Activated CD8-positive, alpha-beta memory T cell treated with anti-CD3 and anti-CD28 coated beads, Interleukin-2, amount 50 U/mL, for 4 hours (primary cell): ENCODE measurements at regions not wholly inside any gene's neighbourhood (a gene's known extent, or its start where the extent isn't known, plus 50 kb on each side); places are given as distances from the start of the nearest gene placed in this dataset.

Experiments used
- DNase-seq: peaks from one replicate; pipeline ENCODE4 v3.0.0-alpha.2; 2020

GRCh38 chr12:132392389-132393244 is 63.2 kb upstream of the GALNT9 start:
- DNase-seq: no peak

DNA sequence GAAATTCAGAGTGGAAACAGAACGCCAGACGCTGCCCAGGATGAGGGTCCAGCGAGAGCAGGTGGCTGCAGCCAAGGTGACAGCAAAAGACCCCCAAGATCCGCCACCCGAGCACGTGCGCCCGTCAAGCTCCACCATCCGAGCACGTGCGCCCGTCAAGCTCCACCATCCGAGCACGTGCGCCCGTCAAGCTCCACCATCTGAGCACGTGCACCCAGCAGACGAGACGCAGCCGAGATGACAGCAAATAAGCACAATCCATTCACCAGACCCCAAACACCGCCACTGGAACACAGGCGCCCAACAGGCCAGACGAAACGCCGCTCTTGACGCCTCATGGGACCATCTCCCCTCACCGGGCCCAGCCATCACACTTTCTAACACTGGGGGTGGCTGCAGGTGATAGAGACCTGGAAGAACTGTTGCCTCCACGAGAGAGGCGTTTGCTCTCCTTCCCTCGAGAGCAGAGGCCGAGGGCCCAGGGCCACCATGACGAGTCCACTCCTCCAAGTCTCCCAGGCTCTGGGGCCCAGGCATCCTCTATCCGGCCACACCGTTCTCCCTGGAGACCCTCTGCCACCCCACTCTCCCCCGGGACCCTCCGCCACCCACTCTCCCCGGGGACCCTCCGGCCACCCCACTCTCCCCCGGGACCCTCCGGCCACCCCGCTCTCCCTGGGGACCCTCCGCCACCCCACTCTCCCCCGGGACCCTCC is 62.1 kb upstream of the GALNT9 start:
- DNase-seq: no peak

GRCh38 chr12:132390287-132391076 is 61.1 kb upstream of the GALNT9 start:
- no peak for DNase-seq

DNA sequence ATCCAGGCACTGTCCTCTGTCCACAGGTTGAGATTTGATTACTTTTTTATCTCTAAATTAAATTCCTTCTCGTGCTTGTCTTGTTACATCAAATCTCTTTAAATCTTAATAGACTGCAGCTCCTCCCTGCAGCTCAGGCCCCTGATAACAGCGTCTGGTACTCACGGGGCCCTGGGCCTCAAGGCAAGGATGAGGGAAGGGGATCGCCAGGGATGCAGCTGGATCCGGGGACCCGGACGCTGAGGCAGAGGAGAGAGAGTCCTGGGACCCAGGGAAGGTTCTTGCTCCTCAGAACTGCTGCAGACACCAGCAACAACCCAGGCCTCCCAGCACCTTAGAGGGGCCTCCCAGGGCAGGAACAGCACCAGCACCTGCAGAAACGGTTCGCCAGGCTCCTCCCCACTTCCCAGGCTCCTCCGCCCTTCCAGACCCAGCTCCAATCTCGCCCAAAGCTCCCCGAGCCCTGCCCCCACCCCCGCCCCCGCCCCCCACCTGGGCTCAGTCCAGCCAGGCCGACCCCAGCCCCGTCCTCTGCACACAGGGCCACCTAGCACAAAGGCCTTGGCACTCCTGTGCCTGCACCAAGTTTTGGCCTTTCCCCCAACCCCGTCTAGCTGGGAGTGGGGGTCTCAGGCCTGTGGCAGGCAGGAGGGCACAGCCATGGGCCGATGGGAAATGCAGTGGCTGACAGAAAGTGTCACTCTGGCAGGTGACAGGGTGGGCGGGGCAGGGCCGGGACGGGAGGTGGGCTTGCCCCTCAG is 60.3 kb upstream of the GALNT9 start:
- no peak for DNase-seq

DNA sequence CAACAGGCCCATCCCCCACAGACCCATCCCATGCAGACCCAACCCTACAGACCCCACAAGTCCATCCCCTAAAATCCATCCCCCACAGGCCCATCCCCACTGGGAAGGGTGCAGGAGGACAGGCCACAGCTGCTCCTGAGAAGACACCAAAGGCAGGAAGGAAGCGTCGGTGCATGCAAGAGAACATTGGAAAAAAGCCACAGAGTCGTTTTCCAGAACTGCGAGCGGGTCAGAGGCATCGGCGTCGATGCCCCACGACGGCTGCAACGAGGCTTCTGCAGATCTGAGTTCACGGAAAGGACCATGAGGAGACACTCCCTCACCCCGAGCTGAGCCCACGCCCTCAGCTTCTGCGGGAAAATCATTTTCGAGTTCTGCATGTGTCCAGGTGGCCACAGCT is 59.6 kb upstream of the GALNT9 start:
- no peak for DNase-seq

DNA sequence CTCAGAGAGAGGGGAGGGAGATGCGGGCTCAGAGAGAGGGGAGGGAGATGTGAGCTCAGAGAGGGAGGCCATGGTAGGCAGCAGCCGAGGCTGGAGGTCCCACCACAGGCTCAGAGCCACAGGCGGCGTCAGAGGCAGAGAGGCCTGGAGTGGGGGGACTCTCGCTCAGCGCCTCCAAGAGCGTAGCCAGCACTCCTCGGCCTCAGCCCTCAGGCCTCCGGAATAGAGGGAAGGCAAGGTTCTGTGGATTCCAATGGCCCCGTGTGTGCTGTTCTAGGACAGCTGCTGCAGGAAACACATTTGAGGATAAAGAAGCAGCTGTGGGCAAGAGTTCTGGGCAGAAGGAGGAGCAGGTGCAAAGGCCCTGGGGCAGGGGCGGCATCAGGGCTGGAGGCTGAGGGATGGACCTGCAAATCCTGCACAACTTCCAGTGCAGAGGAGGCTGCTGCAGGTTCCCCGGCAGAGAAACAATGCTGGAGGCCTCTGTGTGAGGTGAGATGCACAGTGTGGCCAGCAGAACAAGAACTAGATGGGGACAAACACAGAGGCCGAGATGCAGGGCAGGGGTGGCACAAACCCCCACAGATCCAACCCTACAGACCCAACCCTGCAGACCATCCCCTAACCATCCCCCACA is 59.1 kb upstream of the GALNT9 start:
- DNase-seq: no peak

- no peak for DNase-seq
These were observed 57.6 kb upstream of the GALNT9 start for GRCh38 chr12:132386926-132387497.

DNA sequence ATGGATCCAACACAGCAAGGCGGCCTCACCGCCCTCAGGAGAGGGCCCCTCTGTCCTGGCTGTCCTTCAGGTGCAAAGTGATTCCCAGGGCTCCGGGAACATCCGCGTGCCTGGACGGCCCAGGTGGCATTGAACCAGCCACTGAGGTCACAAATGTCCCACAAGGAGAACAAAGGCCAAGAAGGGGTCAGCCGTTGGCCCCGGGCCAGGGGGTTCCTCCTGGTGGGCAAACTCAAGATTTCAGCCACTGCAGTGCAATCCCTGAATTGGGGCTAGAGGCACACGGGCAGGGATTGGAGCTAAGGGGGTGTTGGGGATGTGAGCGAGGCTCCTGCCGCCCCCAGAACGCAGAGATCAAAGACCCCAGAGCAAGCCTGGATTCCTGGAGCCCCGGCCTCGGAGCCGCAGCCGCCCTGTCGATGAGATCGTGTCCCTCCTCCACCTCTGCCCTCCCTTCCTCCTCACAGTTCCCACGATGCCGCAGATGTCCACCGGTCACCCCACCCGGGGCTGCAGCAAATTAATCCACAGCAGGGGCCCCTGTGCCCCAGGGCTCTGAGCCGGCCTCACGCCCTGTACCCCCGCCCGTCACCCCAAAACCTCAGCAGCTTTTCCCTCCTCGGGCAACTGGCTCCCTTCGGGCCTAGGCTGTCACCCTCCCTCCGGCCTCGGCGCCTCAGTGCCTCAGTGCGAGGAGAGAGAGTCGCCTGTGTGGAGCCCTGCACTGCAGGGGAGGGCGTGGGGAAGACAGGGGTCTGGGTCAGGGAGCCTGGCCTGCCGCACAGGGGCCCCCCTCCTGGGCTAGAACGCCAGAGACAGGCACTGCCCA is 56.7 kb upstream of the GALNT9 start:
- no peak for DNase-seq

GRCh38 chr12:132384916-132385774 is 55.8 kb upstream of the GALNT9 start:
- DNase-seq: no peak

DNA sequence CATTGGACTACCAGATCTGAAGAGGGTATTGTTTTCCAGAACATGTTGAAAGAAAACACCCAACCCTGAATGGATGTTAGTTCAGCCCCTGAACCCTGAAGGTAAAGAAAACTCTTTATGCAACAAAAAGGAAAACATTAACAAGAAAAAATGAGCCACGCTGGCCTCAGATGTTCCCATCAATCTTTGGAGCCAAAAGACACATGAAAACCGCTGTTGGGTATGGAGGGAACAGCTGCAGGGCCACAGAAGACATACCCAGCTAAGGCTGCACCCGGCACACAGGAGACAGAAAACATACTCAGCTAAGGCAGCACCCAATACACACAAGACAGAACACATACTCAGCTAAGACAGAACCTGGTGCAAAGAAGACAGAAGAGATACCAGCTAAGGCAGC is 51.3 kb upstream of the GALNT9 start:
- DNase-seq: no peak

- DNase-seq: no peak
These were observed 50.6 kb upstream of the GALNT9 start for GRCh38 chr12:132379996-132380395.

GRCh38 chr12:132379576-132379975 is 50.2 kb upstream of the GALNT9 start:
- no peak for DNase-seq
